GM13977 (cell line): ENCODE measurements at regions not wholly inside any gene's neighbourhood (a gene's known extent, or its start where the extent isn't known, plus 50 kb on each side); places are given as distances from the start of the nearest gene placed in this dataset.

Experiments
- DNase-seq: peaks from one replicate; pipeline ENCODE4 v3.0.0; 2012; ENCODE audit warnings: low spot score
- CTCF ChIP-seq: IDR thresholded peaks from 2 replicates; pipeline ENCODE4 v1.5.1; 2012; ENCODE audit warnings: mild to moderate bottlenecking, control low read depth; ENCODE audit not compliant: insufficient read depth; ENCODE audit errors: extremely low read depth, missing control alignments
- in situ Hi-C: fragments of 300-500 bp; cut with MboI; formaldehyde crosslinking; loops from one replicate; pipeline ENCODE4 v1.12.0; 2022; ENCODE audit warnings: low sequenced_read_pairs, low pct_unique_long_range_greater_than_20kb, mixed read lengths, inconsistent platforms; ENCODE audit not compliant: unreplicated experiment

DNA sequence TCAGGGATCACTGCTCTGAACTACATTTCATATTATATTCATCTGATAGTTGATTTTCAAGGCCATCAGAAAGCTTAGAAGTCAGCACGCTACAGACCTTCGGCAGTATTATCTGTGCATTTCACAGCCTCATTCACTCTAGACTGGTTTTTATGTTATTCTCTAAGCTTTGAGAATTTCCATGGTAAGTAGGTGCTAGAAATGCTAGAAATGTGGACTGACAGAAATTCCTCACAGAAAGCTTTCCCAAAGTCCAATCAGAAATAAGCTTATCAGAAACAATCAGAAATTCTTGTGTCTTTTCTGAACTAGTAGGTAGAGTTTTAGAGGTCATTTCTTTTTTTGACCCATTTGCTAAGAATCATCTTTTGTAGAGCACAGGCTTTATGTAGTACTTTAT is 176.6 kb downstream of the TMTC3 start:
- no peak for TF ChIP-seq CTCF

GRCh38 chr12:88325076-88325815 is 183.1 kb downstream of the TMTC3 start:
- no peak for TF ChIP-seq CTCF
- no peak for DNase-seq
- in situ Hi-C loops, result no loop called here

More for the DNA sequence above, 176.6 kb downstream of the TMTC3 start:
- no peak for DNase-seq
- in situ Hi-C loops, result no loop called here

- no peak for DNase-seq
- in situ Hi-C loops, result no loop called here
These were observed 183.7 kb downstream of the TMTC3 start for GRCh38 chr12:88325816-88326189.

GRCh38 chr12:88327276-88327675 is 185.2 kb downstream of the TMTC3 start:
- TF ChIP-seq CTCF, result no peak
- DNase-seq, result no peak
- in situ Hi-C loops, result no loop called here

More at GRCh38 chr12:88325816-88326189, 183.7 kb downstream of the TMTC3 start:
- TF ChIP-seq CTCF, result no peak

GRCh38 chr12:88328090-88328489 is 186.0 kb downstream of the TMTC3 start:
- DNase-seq, result no peak
- in situ Hi-C loops, result no loop called here
- no peak for TF ChIP-seq CTCF

DNA sequence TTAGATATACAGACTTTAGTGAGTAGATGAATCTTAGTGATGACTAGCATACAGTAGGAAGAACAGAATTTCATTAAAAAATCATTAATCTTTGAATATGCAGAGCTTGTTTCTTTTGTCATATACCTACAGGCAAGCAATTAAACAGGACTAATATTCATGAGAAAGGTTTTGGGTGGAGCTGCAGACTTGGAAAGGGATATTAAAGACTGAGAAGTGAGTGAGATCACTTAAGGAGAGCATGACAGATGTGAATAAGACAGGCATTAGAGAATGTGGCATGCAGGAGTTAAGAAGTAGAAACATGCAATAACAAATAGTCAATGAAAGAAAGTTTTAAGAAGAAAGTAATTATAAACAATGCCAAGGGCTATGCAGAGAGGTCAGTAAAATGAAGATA is 187.7 kb downstream of the TMTC3 start:
- no peak for TF ChIP-seq CTCF
- no peak for DNase-seq
- in situ Hi-C loops, result no loop called here
